D341Med (cell line): ENCODE measurements at regions not wholly inside any gene's neighbourhood (a gene's known extent, or its start where the extent isn't known, plus 50 kb on each side); places are given as distances from the start of the nearest gene placed in this dataset.

Source experiments
- DNase-seq: peaks from one replicate; pipeline ENCODE4 v3.0.0; 2012; ENCODE audit warnings: low spot score

GRCh38 chr4:11626066-11626465 lies 197.4 kb upstream of the HS3ST1 start:
- DNase-seq, result no peak

- DNase-seq, result no peak
These were observed 196.5 kb upstream of the HS3ST1 start for GRCh38 chr4:11625211-11625610.

- no peak for DNase-seq
These were observed 195.7 kb upstream of the HS3ST1 start for GRCh38 chr4:11624370-11624769.

GRCh38 chr4:11623726-11624037 lies 195.0 kb upstream of the HS3ST1 start:
- no peak for DNase-seq

- no peak for DNase-seq
These were observed 194.4 kb upstream of the HS3ST1 start for GRCh38 chr4:11622961-11623725.

- DNase-seq, result no peak
These were observed 192.2 kb upstream of the HS3ST1 start for GRCh38 chr4:11620861-11621260.

- no peak for DNase-seq
These were observed 190.1 kb upstream of the HS3ST1 start for GRCh38 chr4:11618666-11619282.

GRCh38 chr4:11616856-11617255 lies 188.2 kb upstream of the HS3ST1 start:
- no peak for DNase-seq

GRCh38 chr4:11615601-11616000 lies 186.9 kb upstream of the HS3ST1 start:
- DNase-seq, result no peak

GRCh38 chr4:11614426-11614825 lies 185.7 kb upstream of the HS3ST1 start:
- DNase-seq, result no peak

- no peak for DNase-seq
These were observed 183.2 kb upstream of the HS3ST1 start for GRCh38 chr4:11611868-11612267.

- DNase-seq, result no peak
These were observed 181.1 kb upstream of the HS3ST1 start for GRCh38 chr4:11609751-11610150.

- DNase-seq, result no peak
These were observed 180.3 kb upstream of the HS3ST1 start for GRCh38 chr4:11608992-11609391.

- DNase-seq, result no peak
These were observed 177.4 kb upstream of the HS3ST1 start for GRCh38 chr4:11606078-11606477.

GRCh38 chr4:11605597-11605996 lies 176.9 kb upstream of the HS3ST1 start:
- DNase-seq, result no peak

GRCh38 chr4:11604821-11605220 lies 176.1 kb upstream of the HS3ST1 start:
- DNase-seq, result no peak

- no peak for DNase-seq
These were observed 175.0 kb upstream of the HS3ST1 start for GRCh38 chr4:11603591-11604194.

GRCh38 chr4:11602606-11603340 lies 174.1 kb upstream of the HS3ST1 start:
- DNase-seq, result no peak

GRCh38 chr4:11599064-11599463 lies 170.4 kb upstream of the HS3ST1 start:
- no peak for DNase-seq

- DNase-seq, result no peak
These were observed 169.9 kb upstream of the HS3ST1 start for GRCh38 chr4:11598591-11598990.

- DNase-seq, result no peak
These were observed 168.8 kb upstream of the HS3ST1 start for GRCh38 chr4:11597506-11597905.

GRCh38 chr4:11596989-11597388 lies 168.3 kb upstream of the HS3ST1 start:
- no peak for DNase-seq

- DNase-seq, result no peak
These were observed 165.0 kb upstream of the HS3ST1 start for GRCh38 chr4:11593576-11594116.
